ENCODE measurements at regions not wholly inside any gene's neighbourhood (a gene's known extent, or its start where the extent isn't known, plus 50 kb on each side); places are given as distances from the start of the nearest gene placed in this dataset.
"Not testable (repeated sequence)": the region's sequence is repeated elsewhere in the genome, so short reads cannot be mapped to it uniquely, and the experiment has no call there.

- Histone ChIP-seq H3K27ac (ENCODE audit: low read depth, low read length, poor library complexity, severe bottlenecking) (no peak overlapping the region), H3K4me1 (ENCODE audit: insufficient read depth, low read length, poor library complexity, severe bottlenecking) (no peaks in the 10 kb centered on the region), H2AFZ (ENCODE audit: low read length) (no peak overlapping the region), H3K4me2 (ENCODE audit: low read length) (no peak overlapping the region), H3K9me2 (ENCODE audit: insufficient read depth, low read length) (no peaks in the 10 kb centered on the region), H3K36me3 (ENCODE audit: insufficient read depth, low read length) (no peaks in the 10 kb centered on the region), H3K79me2 (ENCODE audit: insufficient read depth, low read depth, low read length) (no peaks in the 10 kb centered on the region), H3K9me3 (ENCODE audit: low read length) (no peaks in the 10 kb centered on the region), H4K20me1 (ENCODE audit: insufficient read depth, low read length) (no peaks in the 10 kb centered on the region), H3K4me3 (ENCODE audit: low read depth, low read length, poor library complexity, severe bottlenecking) (no peak overlapping the region)
- POLR2A ChIA-PET, result no interaction called here
- no peak for DNase-seq (ENCODE audit: low spot score)
- intact Hi-C loops (cut with micrococcal nuclease; ENCODE audit: unreplicated experiment), result no loop called here
- BruUV-seq (replicated peaks), result no TSS peak
- TF ChIP-seq EZH2phosphoT487 (IDR thresholded peaks at IDR 0.05; ENCODE audit: borderline replicate concordance, low read depth, low read length) (no peak), CTCF (conservative IDR thresholded peaks at IDR 0.05; ENCODE audit: low read length) (no peak)
- CTCF ChIA-PET (ENCODE audit: unreplicated experiment), result no interaction called here
Measured at GRCh38 chr3:170806676-170807075, 63.3 kb downstream of the RPL22L1 start.

- DNase-seq (ENCODE audit: low spot score), result no peak
Measured at GRCh38 chr3:170806141-170806540, 63.9 kb downstream of the RPL22L1 start.

GRCh38 chr3:170805296-170805695 lies 64.7 kb downstream of the RPL22L1 start:
- BruUV-seq (replicated peaks); DNase-seq (ENCODE audit: low spot score); H3K9me2 ChIP-seq (ENCODE audit: insufficient read depth, low read length); H4K20me1 ChIP-seq (ENCODE audit: insufficient read depth, low read length); H3K4me1 ChIP-seq (ENCODE audit: insufficient read depth, low read length, poor library complexity, severe bottlenecking); H3K79me2 ChIP-seq (ENCODE audit: insufficient read depth, low read depth, low read length); H3K27ac ChIP-seq (ENCODE audit: low read depth, low read length, poor library complexity, severe bottlenecking); intact Hi-C loops (cut with micrococcal nuclease; ENCODE audit: unreplicated experiment); H3K9me3 ChIP-seq (ENCODE audit: low read length); H3K4me2 ChIP-seq (ENCODE audit: low read length); H2AFZ ChIP-seq (ENCODE audit: low read length); CTCF ChIA-PET (ENCODE audit: unreplicated experiment); H3K4me3 ChIP-seq (ENCODE audit: low read depth, low read length, poor library complexity, severe bottlenecking); H3K36me3 ChIP-seq (ENCODE audit: insufficient read depth, low read length): not testable (repeated sequence)
- POLR2A ChIA-PET, result interaction anchor here (1.1 kb wide), 1 partner anchor 22 kb away, joined by 4 read pairs; no protein-coding TSS in a partner anchor

More at GRCh38 chr3:170806141-170806540, 63.9 kb downstream of the RPL22L1 start:
- POLR2A ChIA-PET, result no interaction called here
- no peak overlapping the region for H3K27ac ChIP-seq (ENCODE audit: low read depth, low read length, poor library complexity, severe bottlenecking)
- TF ChIP-seq EZH2phosphoT487 (IDR thresholded peaks at IDR 0.05; ENCODE audit: borderline replicate concordance, low read depth, low read length), result no peak
- no peak for TF ChIP-seq CTCF (conservative IDR thresholded peaks at IDR 0.05; ENCODE audit: low read length)
- no peaks in the 10 kb centered on the region for H3K79me2 ChIP-seq (ENCODE audit: insufficient read depth, low read depth, low read length)
- H3K4me1 ChIP-seq (ENCODE audit: insufficient read depth, low read length, poor library complexity, severe bottlenecking), result no peaks in the 10 kb centered on the region
- no peaks in the 10 kb centered on the region for H4K20me1 ChIP-seq (ENCODE audit: insufficient read depth, low read length)
- no peak overlapping the region for H3K4me3 ChIP-seq (ENCODE audit: low read depth, low read length, poor library complexity, severe bottlenecking)
- no peak overlapping the region for H2AFZ ChIP-seq (ENCODE audit: low read length)
- BruUV-seq (replicated peaks), result no TSS peak
- intact Hi-C loops (cut with micrococcal nuclease; ENCODE audit: unreplicated experiment), result no loop called here
- CTCF ChIA-PET (ENCODE audit: unreplicated experiment), result no interaction called here
- H3K9me3 ChIP-seq (ENCODE audit: low read length), result no peaks in the 10 kb centered on the region
- no peak overlapping the region for H3K4me2 ChIP-seq (ENCODE audit: low read length)
- H3K9me2 ChIP-seq (ENCODE audit: insufficient read depth, low read length), result no peaks in the 10 kb centered on the region
- H3K36me3 ChIP-seq (ENCODE audit: insufficient read depth, low read length), result no peaks in the 10 kb centered on the region

- H4K20me1 ChIP-seq (ENCODE audit: insufficient read depth, low read length); DNase-seq (ENCODE audit: low spot score); H3K4me1 ChIP-seq (ENCODE audit: insufficient read depth, low read length, poor library complexity, severe bottlenecking); intact Hi-C loops (cut with micrococcal nuclease; ENCODE audit: unreplicated experiment); H3K79me2 ChIP-seq (ENCODE audit: insufficient read depth, low read depth, low read length); H3K4me2 ChIP-seq (ENCODE audit: low read length); H3K4me3 ChIP-seq (ENCODE audit: low read depth, low read length, poor library complexity, severe bottlenecking); H3K36me3 ChIP-seq (ENCODE audit: insufficient read depth, low read length); BruUV-seq (replicated peaks); H2AFZ ChIP-seq (ENCODE audit: low read length); H3K27ac ChIP-seq (ENCODE audit: low read depth, low read length, poor library complexity, severe bottlenecking); CTCF ChIA-PET (ENCODE audit: unreplicated experiment); H3K9me3 ChIP-seq (ENCODE audit: low read length); H3K9me2 ChIP-seq (ENCODE audit: insufficient read depth, low read length): not testable (repeated sequence)
- POLR2A ChIA-PET, result interaction anchor here (1.1 kb wide), 1 partner anchor 22 kb away, joined by 4 read pairs; no protein-coding TSS in a partner anchor
Measured at GRCh38 chr3:170804634-170805033, 65.4 kb downstream of the RPL22L1 start.

Measured in OCI-LY7 (cell line).